ENCODE measurements at regions not wholly inside any gene's neighbourhood (a gene's known extent, or its start where the extent isn't known, plus 50 kb on each side); places are given as distances from the start of the nearest gene placed in this dataset.

DNA sequence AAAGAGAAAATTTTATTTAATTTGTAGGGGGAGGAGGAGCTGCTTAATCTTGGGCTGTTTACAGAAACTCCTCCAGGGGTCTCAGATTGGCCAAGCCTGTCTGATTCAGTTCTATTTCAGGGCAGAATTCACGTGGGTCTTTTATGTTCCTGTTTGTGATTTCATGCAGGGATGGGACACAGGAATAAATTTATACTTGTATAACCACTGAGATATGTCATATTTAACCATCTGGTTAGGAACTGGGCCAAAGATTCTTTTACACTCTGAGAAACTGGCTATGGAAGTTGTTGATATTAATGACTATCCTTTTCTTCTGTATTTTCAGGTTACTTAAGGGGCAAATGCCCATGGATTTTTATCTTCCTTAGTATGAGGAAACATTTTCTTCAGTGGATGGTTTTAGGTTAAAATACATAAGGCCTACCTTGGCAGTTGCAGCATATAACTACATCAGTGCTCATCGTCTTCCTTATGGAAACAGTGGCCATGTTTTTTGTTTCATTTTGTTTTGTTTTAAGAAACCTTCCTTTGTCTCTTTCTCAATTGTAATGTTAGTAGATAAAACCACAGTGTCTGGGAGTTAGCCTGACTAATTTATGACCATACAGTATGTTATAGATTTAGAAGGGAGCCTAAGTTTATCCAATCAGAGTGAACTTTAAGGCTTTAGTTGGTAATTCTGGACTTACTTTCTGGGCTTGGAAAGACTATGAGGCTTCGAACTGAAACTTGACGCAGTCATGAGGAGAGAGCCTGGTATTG, 132.4 kb upstream of the ANO3 start:
- Mint-ChIP-seq H3K27ac (no peak overlapping the region), H3K4me1 (no peaks in the 10 kb centered on the region), H3K4me3 (no peak overlapping the region), H3K9me3 (no peaks in the 10 kb centered on the region), H3K36me3 (ENCODE audit: low read depth) (no peaks in the 10 kb centered on the region), H3K27me3 (ENCODE audit: insufficient read depth, low read depth, poor library complexity) (peaks cover 4% of the 10 kb centered on the region)
- Histone ChIP-seq H3K27ac (ENCODE audit: low read depth) (no peak overlapping the region), H3K4me3 (no peak overlapping the region), H3F3A (replicated peaks; ENCODE audit: low read depth) (no peaks in the 10 kb centered on the region), H3K9me2 (ENCODE audit: insufficient read depth) (no peaks in the 10 kb centered on the region), H3K4me2 (no peak overlapping the region), H3K36me3 (ENCODE audit: insufficient read depth) (no peaks in the 10 kb centered on the region), H3K4me1 (ENCODE audit: insufficient read depth) (no peaks in the 10 kb centered on the region), H3K27me3 (ENCODE audit: insufficient read depth) (no peaks in the 10 kb centered on the region), H4K20me1 (replicated peaks; ENCODE audit: insufficient read depth) (no peaks in the 10 kb centered on the region), H3K79me2 (replicated peaks; ENCODE audit: insufficient read depth) (no peaks in the 10 kb centered on the region), H2AFZ (peak overlapping the region; percentile 40; the same call in 1 of the 2 replicates)
- DNase-seq (ENCODE audit: low spot score) (no peak), ATAC-seq (no peak)
- TF ChIP-seq CREB1 (CRISPR knock-in tag; IDR thresholded peaks at IDR 0.05; ENCODE audit: low read depth) = no peak
- TF ChIP-seq POLR2AphosphoS5 (IDR thresholded peaks at IDR 0.05; ENCODE audit: low read depth) = no peak
- TF ChIP-seq, protein P1, sequence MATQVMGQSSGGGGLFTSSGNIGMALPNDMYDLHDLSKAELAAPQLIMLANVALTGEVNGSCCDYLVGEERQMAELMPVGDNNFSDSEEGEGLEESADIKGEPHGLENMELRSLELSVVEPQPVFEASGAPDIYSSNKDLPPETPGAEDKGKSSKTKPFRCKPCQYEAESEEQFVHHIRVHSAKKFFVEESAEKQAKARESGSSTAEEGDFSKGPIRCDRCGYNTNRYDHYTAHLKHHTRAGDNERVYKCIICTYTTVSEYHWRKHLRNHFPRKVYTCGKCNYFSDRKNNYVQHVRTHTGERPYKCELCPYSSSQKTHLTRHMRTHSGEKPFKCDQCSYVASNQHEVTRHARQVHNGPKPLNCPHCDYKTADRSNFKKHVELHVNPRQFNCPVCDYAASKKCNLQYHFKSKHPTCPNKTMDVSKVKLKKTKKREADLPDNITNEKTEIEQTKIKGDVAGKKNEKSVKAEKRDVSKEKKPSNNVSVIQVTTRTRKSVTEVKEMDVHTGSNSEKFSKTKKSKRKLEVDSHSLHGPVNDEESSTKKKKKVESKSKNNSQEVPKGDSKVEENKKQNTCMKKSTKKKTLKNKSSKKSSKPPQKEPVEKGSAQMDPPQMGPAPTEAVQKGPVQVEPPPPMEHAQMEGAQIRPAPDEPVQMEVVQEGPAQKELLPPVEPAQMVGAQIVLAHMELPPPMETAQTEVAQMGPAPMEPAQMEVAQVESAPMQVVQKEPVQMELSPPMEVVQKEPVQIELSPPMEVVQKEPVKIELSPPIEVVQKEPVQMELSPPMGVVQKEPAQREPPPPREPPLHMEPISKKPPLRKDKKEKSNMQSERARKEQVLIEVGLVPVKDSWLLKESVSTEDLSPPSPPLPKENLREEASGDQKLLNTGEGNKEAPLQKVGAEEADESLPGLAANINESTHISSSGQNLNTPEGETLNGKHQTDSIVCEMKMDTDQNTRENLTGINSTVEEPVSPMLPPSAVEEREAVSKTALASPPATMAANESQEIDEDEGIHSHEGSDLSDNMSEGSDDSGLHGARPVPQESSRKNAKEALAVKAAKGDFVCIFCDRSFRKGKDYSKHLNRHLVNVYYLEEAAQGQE (IDR thresholded peaks at IDR 0.05; ENCODE audit: unreplicated experiment) = no peak
- no peak for TF ChIP-seq ZNF114 (CRISPR knock-in tag; IDR thresholded peaks at IDR 0.05)
- TF ChIP-seq, protein P2, sequence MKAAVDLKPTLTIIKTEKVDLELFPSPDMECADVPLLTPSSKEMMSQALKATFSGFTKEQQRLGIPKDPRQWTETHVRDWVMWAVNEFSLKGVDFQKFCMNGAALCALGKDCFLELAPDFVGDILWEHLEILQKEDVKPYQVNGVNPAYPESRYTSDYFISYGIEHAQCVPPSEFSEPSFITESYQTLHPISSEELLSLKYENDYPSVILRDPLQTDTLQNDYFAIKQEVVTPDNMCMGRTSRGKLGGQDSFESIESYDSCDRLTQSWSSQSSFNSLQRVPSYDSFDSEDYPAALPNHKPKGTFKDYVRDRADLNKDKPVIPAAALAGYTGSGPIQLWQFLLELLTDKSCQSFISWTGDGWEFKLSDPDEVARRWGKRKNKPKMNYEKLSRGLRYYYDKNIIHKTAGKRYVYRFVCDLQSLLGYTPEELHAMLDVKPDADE (IDR thresholded peaks at IDR 0.05) = no peak
- TF ChIP-seq ZNF331 (CRISPR knock-in tag; IDR thresholded peaks at IDR 0.05; ENCODE audit: low read depth) = no peak
- TF ChIP-seq JUNB (IDR thresholded peaks at IDR 0.05; ENCODE audit: unreplicated experiment) = no peak
- TF ChIP-seq, protein P3, sequence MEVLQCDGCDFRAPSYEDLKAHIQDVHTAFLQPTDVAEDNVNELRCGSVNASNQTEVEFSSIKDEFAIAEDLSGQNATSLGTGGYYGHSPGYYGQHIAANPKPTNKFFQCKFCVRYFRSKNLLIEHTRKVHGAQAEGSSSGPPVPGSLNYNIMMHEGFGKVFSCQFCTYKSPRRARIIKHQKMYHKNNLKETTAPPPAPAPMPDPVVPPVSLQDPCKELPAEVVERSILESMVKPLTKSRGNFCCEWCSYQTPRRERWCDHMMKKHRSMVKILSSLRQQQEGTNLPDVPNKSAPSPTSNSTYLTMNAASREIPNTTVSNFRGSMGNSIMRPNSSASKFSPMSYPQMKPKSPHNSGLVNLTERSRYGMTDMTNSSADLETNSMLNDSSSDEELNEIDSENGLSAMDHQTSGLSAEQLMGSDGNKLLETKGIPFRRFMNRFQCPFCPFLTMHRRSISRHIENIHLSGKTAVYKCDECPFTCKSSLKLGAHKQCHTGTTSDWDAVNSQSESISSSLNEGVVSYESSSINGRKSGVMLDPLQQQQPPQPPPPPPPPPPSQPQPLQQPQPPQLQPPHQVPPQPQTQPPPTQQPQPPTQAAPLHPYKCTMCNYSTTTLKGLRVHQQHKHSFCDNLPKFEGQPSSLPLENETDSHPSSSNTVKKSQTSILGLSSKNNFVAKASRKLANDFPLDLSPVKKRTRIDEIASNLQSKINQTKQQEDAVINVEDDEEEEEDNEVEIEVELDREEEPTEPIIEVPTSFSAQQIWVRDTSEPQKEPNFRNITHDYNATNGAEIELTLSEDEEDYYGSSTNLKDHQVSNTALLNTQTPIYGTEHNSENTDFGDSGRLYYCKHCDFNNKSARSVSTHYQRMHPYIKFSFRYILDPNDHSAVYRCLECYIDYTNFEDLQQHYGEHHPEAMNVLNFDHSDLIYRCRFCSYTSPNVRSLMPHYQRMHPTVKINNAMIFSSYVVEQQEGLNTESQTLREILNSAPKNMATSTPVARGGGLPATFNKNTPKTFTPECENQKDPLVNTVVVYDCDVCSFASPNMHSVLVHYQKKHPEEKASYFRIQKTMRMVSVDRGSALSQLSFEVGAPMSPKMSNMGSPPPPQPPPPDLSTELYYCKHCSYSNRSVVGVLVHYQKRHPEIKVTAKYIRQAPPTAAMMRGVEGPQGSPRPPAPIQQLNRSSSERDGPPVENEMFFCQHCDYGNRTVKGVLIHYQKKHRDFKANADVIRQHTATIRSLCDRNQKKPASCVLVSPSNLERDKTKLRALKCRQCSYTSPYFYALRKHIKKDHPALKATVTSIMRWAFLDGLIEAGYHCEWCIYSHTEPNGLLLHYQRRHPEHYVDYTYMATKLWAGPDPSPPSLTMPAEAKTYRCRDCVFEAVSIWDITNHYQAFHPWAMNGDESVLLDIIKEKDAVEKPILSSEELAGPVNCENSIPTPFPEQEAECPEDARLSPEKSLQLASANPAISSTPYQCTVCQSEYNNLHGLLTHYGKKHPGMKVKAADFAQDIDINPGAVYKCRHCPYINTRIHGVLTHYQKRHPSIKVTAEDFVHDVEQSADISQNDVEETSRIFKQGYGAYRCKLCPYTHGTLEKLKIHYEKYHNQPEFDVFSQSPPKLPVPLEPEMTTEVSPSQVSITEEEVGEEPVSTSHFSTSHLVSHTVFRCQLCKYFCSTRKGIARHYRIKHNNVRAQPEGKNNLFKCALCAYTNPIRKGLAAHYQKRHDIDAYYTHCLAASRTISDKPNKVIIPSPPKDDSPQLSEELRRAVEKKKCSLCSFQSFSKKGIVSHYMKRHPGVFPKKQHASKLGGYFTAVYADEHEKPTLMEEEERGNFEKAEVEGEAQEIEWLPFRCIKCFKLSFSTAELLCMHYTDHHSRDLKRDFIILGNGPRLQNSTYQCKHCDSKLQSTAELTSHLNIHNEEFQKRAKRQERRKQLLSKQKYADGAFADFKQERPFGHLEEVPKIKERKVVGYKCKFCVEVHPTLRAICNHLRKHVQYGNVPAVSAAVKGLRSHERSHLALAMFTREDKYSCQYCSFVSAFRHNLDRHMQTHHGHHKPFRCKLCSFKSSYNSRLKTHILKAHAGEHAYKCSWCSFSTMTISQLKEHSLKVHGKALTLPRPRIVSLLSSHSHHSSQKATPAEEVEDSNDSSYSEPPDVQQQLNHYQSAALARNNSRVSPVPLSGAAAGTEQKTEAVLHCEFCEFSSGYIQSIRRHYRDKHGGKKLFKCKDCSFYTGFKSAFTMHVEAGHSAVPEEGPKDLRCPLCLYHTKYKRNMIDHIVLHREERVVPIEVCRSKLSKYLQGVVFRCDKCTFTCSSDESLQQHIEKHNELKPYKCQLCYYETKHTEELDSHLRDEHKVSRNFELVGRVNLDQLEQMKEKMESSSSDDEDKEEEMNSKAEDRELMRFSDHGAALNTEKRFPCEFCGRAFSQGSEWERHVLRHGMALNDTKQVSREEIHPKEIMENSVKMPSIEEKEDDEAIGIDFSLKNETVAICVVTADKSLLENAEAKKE (CRISPR knock-in tag; IDR thresholded peaks at IDR 0.05) = no peak

All from GM23338 (cell line).